Neural progenitor cell (in vitro differentiated cells): ENCODE measurements at regions not wholly inside any gene's neighbourhood (a gene's known extent, or its start where the extent isn't known, plus 50 kb on each side); places are given as distances from the start of the nearest gene placed in this dataset.

Experiments
- EZH2 ChIP-seq: fragments of 200-600 bp; sonication (generic); IDR thresholded peaks from 2 replicates; pipeline ENCODE4 v1.6.1; 2017; ENCODE audit warnings: antibody characterized with exemption, mild to moderate bottlenecking, moderate library complexity
- TF ChIP-seq, protein P1 (sequence below): fragments of 200-600 bp; sonication (generic); IDR thresholded peaks from 2 replicates; pipeline ENCODE4 v1.5.1; 2017; ENCODE audit warnings: antibody characterized with exemption, mild to moderate bottlenecking

DNA sequence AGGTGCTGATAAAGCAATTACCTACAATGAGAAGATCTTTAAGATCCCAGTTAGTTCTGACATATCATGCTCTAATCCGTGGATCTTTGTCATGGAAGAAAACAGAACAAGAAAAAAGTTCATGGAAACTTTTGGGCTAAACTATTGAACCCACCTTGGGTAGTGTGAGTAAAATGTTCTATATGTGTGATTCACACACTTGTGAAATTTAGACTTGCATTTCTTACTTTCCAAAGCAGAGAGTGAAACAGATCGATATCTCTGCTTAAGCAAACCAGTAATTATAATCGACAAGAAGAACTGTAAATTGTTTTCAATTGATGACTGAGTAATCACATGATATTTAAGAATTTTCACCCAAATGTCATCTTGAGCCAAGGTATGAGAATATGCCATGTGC lies 214.2 kb downstream of the HRH4 start:
- TF ChIP-seq, protein P1, sequence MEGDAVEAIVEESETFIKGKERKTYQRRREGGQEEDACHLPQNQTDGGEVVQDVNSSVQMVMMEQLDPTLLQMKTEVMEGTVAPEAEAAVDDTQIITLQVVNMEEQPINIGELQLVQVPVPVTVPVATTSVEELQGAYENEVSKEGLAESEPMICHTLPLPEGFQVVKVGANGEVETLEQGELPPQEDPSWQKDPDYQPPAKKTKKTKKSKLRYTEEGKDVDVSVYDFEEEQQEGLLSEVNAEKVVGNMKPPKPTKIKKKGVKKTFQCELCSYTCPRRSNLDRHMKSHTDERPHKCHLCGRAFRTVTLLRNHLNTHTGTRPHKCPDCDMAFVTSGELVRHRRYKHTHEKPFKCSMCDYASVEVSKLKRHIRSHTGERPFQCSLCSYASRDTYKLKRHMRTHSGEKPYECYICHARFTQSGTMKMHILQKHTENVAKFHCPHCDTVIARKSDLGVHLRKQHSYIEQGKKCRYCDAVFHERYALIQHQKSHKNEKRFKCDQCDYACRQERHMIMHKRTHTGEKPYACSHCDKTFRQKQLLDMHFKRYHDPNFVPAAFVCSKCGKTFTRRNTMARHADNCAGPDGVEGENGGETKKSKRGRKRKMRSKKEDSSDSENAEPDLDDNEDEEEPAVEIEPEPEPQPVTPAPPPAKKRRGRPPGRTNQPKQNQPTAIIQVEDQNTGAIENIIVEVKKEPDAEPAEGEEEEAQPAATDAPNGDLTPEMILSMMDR: no peak
- TF ChIP-seq EZH2: no peak
